NCI-H128 (cell line): ENCODE measurements at regions not wholly inside any gene's neighbourhood (a gene's known extent, or its start where the extent isn't known, plus 50 kb on each side); places are given as distances from the start of the nearest gene placed in this dataset.

Experiments used
- DNase-seq: peaks from one replicate; lab custom pipeline; 2025; ENCODE audit not compliant: unreplicated experiment; lab: John Stamatoyannopoulos, UW

- no peak for DNase-seq
Observed at GRCh38 chr18:51711298-51711889, 513.9 kb upstream of the MEX3C start.

GRCh38 chr18:51712821-51713220, 515.3 kb upstream of the MEX3C start:
- no peak for DNase-seq

GRCh38 chr18:51716277-51716676, 518.8 kb upstream of the MEX3C start:
- DNase-seq = no peak

- no peak for DNase-seq
Observed at GRCh38 chr18:51721388-51721787, 523.9 kb upstream of the MEX3C start.

- DNase-seq = no peak
Observed at GRCh38 chr18:51721996-51722395, 524.5 kb upstream of the MEX3C start.

GRCh38 chr18:51724790-51725721, 527.6 kb upstream of the MEX3C start:
- no peak for DNase-seq

GRCh38 chr18:51726614-51727013, 529.1 kb upstream of the MEX3C start:
- DNase-seq = no peak

GRCh38 chr18:51727780-51728179, 530.3 kb upstream of the MEX3C start:
- DNase-seq = no peak

GRCh38 chr18:51731070-51731469, 533.6 kb upstream of the MEX3C start:
- DNase-seq = no peak

- no peak for DNase-seq
Observed at GRCh38 chr18:51734576-51734975, 537.1 kb upstream of the MEX3C start.

GRCh38 chr18:51739044-51739666, 541.7 kb upstream of the MEX3C start:
- no peak for DNase-seq

GRCh38 chr18:51751901-51752300, 554.4 kb upstream of the MEX3C start:
- no peak for DNase-seq

- DNase-seq = no peak
Observed at GRCh38 chr18:51753365-51754057, 556.0 kb upstream of the MEX3C start.

- no peak for DNase-seq
Observed at GRCh38 chr18:51754566-51754965, 557.1 kb upstream of the MEX3C start.

- no peak for DNase-seq
Observed at GRCh38 chr18:51757255-51757924, 559.9 kb upstream of the MEX3C start.

GRCh38 chr18:51762373-51762772, 564.9 kb upstream of the MEX3C start:
- no peak for DNase-seq

GRCh38 chr18:51765606-51766360, 568.3 kb upstream of the MEX3C start:
- DNase-seq = no peak

- no peak for DNase-seq
Observed at GRCh38 chr18:51767293-51767692, 569.8 kb upstream of the MEX3C start.

- DNase-seq = no peak
Observed at GRCh38 chr18:51778115-51778514, 561.9 kb upstream of the DCC start.

GRCh38 chr18:51789871-51790270, 550.1 kb upstream of the DCC start:
- DNase-seq = no peak
